ENCODE measurements at regions not wholly inside any gene's neighbourhood (a gene's known extent, or its start where the extent isn't known, plus 50 kb on each side); places are given as distances from the start of the nearest gene placed in this dataset.

DNA sequence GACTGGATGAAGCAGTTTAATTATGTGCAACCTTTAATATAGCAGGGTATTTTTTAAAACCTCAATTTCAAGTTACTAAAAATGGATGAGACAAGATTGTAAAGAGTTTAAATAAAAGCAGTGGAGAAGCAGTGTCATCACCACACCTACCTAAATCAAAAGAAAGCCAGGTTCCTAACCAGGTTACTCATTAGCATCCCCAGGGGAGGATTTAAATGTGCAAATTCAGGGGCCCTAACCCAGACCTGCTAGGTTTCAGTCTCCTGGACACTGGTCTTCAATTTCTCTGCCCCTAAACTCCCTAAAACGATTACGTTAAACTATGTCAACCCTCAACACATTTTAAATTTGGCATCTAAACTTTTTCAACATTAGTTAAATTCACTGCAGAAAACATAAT lies 116.9 kb upstream of the KLF3 start:
- no peak overlapping the region for H3K4ac ChIP-seq (ENCODE audit: low read depth, low read length)
- 100% methylated on average over 2 of the region's 2 CpGs for WGBS (ENCODE audit: extremely low coverage, insufficient coverage, insufficient read length)
- no peaks in the 10 kb centered on the region for H3K27me3 ChIP-seq (ENCODE audit: insufficient read depth, low read length)
- H3K36me3 ChIP-seq (ENCODE audit: control insufficient read depth in 1 of 2, insufficient read depth in 2 of 2, low read length in 2 of 2), result no peaks in the 10 kb centered on the region
- no peak overlapping the region for H3K14ac ChIP-seq (ENCODE audit: low read length)
- H3K23ac ChIP-seq (ENCODE audit: low read length), result no peak overlapping the region
- no peak overlapping the region for H2BK12ac ChIP-seq (ENCODE audit: low read length)
- no peak overlapping the region for H4K12ac ChIP-seq (ENCODE audit: low read depth, low read length)
- H3K79me1 ChIP-seq (ENCODE audit: low read length), result no peaks in the 10 kb centered on the region
- no peak overlapping the region for H3K4me3 ChIP-seq (ENCODE audit: low read depth, low read length)
- no peak overlapping the region for H2BK5ac ChIP-seq (ENCODE audit: low read depth, low read length, poor library complexity)
- H3K9ac ChIP-seq (ENCODE audit: low read length), result no peak overlapping the region
- no peak overlapping the region for H4K91ac ChIP-seq (ENCODE audit: low read depth, low read length)
- H2AK5ac ChIP-seq (ENCODE audit: low read length), result no peak overlapping the region
- H3K4me2 ChIP-seq (ENCODE audit: low read length), result no peak overlapping the region
- no peak overlapping the region for H3K27ac ChIP-seq (ENCODE audit: low read depth, low read length)
- DNase-seq, result no peak
- H3K18ac ChIP-seq (ENCODE audit: low read length), result no peak overlapping the region
- H3K79me2 ChIP-seq (ENCODE audit: control insufficient read depth, insufficient read depth, low read length, poor library complexity), result no peaks in the 10 kb centered on the region
- H3K4me1 ChIP-seq (ENCODE audit: control insufficient read depth in 1 of 2, insufficient read depth in 2 of 2, low read length in 2 of 2), result no peaks in the 10 kb centered on the region
- no peak overlapping the region for H2AFZ ChIP-seq (ENCODE audit: insufficient read depth, low read length, poor library complexity)
- no peak overlapping the region for H2BK120ac ChIP-seq (ENCODE audit: insufficient read depth, low read length, poor library complexity)
- no peak overlapping the region for H4K8ac ChIP-seq (ENCODE audit: low read depth, low read length)
- peaks cover 2% of the 10 kb centered on the region for H3K9me3 ChIP-seq (ENCODE audit: insufficient read depth, low read depth, low read length)

DNA sequence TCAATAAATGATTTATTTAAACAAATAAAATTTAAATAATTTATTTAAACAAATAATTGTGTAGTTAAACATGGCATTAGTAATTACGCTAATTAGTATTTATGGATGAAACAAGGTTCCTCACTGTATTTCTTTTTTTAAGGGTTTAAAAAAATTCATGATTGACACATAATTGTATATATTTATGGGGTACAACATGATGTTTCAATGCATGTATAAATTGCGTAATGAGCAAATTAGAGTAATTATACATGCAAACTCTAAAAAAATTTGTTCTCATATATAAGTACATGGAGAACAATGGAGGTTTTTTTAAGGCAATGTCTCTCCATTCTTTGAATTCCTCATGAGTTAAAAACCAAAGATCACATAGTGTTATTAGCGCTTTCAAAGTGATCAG lies 115.7 kb upstream of the KLF3 start:
- Histone ChIP-seq H2AFZ (ENCODE audit: insufficient read depth, low read length, poor library complexity) (no peak overlapping the region), H4K8ac (ENCODE audit: low read depth, low read length) (no peak overlapping the region), H3K27ac (ENCODE audit: low read depth, low read length) (no peak overlapping the region), H3K23ac (ENCODE audit: low read length) (no peak overlapping the region), H3K36me3 (ENCODE audit: control insufficient read depth in 1 of 2, insufficient read depth in 2 of 2, low read length in 2 of 2) (no peaks in the 10 kb centered on the region), H3K4me3 (ENCODE audit: low read depth, low read length) (no peak overlapping the region), H2AK5ac (ENCODE audit: low read length) (no peak overlapping the region), H3K4me1 (ENCODE audit: control insufficient read depth in 1 of 2, insufficient read depth in 2 of 2, low read length in 2 of 2) (no peaks in the 10 kb centered on the region), H3K18ac (ENCODE audit: low read length) (no peak overlapping the region), H3K9ac (ENCODE audit: low read length) (no peak overlapping the region), H2BK12ac (ENCODE audit: low read length) (no peak overlapping the region), H3K79me1 (ENCODE audit: low read length) (no peaks in the 10 kb centered on the region), H4K12ac (ENCODE audit: low read depth, low read length) (no peak overlapping the region), H2BK5ac (ENCODE audit: low read depth, low read length, poor library complexity) (no peak overlapping the region), H3K9me3 (ENCODE audit: insufficient read depth, low read depth, low read length) (peaks cover 2% of the 10 kb centered on the region), H3K14ac (ENCODE audit: low read length) (no peak overlapping the region), H3K4ac (ENCODE audit: low read depth, low read length) (no peak overlapping the region), H3K79me2 (ENCODE audit: control insufficient read depth, insufficient read depth, low read length, poor library complexity) (no peaks in the 10 kb centered on the region), H3K4me2 (ENCODE audit: low read length) (no peak overlapping the region), H3K27me3 (ENCODE audit: insufficient read depth, low read length) (no peaks in the 10 kb centered on the region), H4K91ac (ENCODE audit: low read depth, low read length) (no peak overlapping the region), H2BK120ac (ENCODE audit: insufficient read depth, low read length, poor library complexity) (no peak overlapping the region)
- WGBS (ENCODE audit: extremely low coverage, insufficient coverage, insufficient read length), result no CpG with 5 or more reads among the region's 3 CpGs
- DNase-seq, result no peak

DNA sequence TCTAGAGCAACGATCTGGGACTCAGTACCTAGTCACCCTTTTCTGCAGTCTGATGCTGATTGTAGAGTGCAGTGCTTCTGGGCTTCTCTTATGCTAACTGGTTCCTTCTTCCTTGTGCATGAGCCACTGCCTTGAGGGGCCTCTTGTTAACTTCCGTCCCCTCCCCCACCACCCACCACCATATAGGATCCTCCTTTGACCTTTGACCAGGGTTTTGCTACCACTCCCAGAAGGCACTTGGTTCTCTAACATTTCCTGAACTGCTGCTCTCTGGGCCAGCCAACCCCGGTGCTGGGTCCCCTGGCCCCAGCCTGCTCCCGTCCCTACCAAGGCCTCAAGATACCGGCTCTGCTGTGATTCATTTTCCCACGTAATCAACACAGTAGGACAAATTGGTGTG lies 104.6 kb upstream of the KLF3 start:
- Histone ChIP-seq H2BK5ac (ENCODE audit: low read depth, low read length, poor library complexity) (no peak overlapping the region), H3K36me3 (ENCODE audit: control insufficient read depth in 1 of 2, insufficient read depth in 2 of 2, low read length in 2 of 2) (no peaks in the 10 kb centered on the region), H2AFZ (ENCODE audit: insufficient read depth, low read length, poor library complexity) (no peak overlapping the region), H3K18ac (ENCODE audit: low read length) (no peak overlapping the region), H3K9ac (ENCODE audit: low read length) (no peak overlapping the region), H2AK5ac (ENCODE audit: low read length) (no peak overlapping the region), H2BK120ac (ENCODE audit: insufficient read depth, low read length, poor library complexity) (no peak overlapping the region), H3K79me1 (ENCODE audit: low read length) (no peaks in the 10 kb centered on the region), H3K23ac (ENCODE audit: low read length) (no peak overlapping the region), H3K27me3 (ENCODE audit: insufficient read depth, low read length) (no peaks in the 10 kb centered on the region), H3K4me2 (ENCODE audit: low read length) (no peak overlapping the region), H4K8ac (ENCODE audit: low read depth, low read length) (no peak overlapping the region), H3K4me1 (ENCODE audit: control insufficient read depth in 1 of 2, insufficient read depth in 2 of 2, low read length in 2 of 2) (peaks cover 0 to 4% of the 10 kb centered on the region in 2 experiments), H3K79me2 (ENCODE audit: control insufficient read depth, insufficient read depth, low read length, poor library complexity) (no peaks in the 10 kb centered on the region), H3K27ac (ENCODE audit: low read depth, low read length) (no peak overlapping the region), H4K12ac (ENCODE audit: low read depth, low read length) (no peak overlapping the region), H3K4ac (ENCODE audit: low read depth, low read length) (no peak overlapping the region), H3K14ac (ENCODE audit: low read length) (no peak overlapping the region), H3K9me3 (ENCODE audit: insufficient read depth, low read depth, low read length) (no peaks in the 10 kb centered on the region), H2BK12ac (ENCODE audit: low read length) (no peak overlapping the region), H4K91ac (ENCODE audit: low read depth, low read length) (no peak overlapping the region), H3K4me3 (ENCODE audit: low read depth, low read length) (no peak overlapping the region)
- WGBS (ENCODE audit: extremely low coverage, insufficient coverage, insufficient read length), result no CpG with 5 or more reads among the region's 6 CpGs
- DNase-seq, result no peak

DNA sequence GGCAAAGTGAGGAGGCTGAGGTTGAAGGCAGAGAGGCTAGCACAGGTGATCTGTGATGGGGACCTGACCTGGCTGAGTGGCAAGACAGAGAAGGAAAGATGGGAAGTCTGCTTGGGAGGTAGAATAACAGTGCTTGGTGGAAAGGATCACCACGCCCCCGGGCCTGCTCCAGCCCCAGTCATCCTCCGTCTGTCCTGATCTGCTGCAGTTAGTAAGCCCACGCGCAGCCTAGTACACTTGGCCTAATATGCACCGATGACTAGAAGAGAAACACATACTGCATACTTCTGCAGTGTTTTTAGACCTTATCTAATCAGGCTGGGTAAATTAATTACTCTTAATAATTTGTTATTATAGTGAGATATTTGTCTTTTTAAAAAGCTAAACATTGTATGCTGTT lies 103.7 kb upstream of the KLF3 start:
- H3K18ac ChIP-seq (ENCODE audit: low read length), result no peak overlapping the region
- no peak overlapping the region for H4K8ac ChIP-seq (ENCODE audit: low read depth, low read length)
- no peak overlapping the region for H2BK120ac ChIP-seq (ENCODE audit: insufficient read depth, low read length, poor library complexity)
- no peak overlapping the region for H3K4me2 ChIP-seq (ENCODE audit: low read length)
- H2BK5ac ChIP-seq (ENCODE audit: low read depth, low read length, poor library complexity), result no peak overlapping the region
- no peaks in the 10 kb centered on the region for H3K36me3 ChIP-seq (ENCODE audit: control insufficient read depth in 1 of 2, insufficient read depth in 2 of 2, low read length in 2 of 2)
- H3K4ac ChIP-seq (ENCODE audit: low read depth, low read length), result no peak overlapping the region
- H3K23ac ChIP-seq (ENCODE audit: low read length), result no peak overlapping the region
- H2AK5ac ChIP-seq (ENCODE audit: low read length), result no peak overlapping the region
- no peak overlapping the region for H4K91ac ChIP-seq (ENCODE audit: low read depth, low read length)
- H2BK12ac ChIP-seq (ENCODE audit: low read length), result no peak overlapping the region
- no peak overlapping the region for H3K27ac ChIP-seq (ENCODE audit: low read depth, low read length)
- H3K4me3 ChIP-seq (ENCODE audit: low read depth, low read length), result no peak overlapping the region
- H3K9ac ChIP-seq (ENCODE audit: low read length), result no peak overlapping the region
- H3K4me1 ChIP-seq (ENCODE audit: control insufficient read depth in 1 of 2, insufficient read depth in 2 of 2, low read length in 2 of 2), result peaks cover 0 to 4% of the 10 kb centered on the region in 2 experiments
- no peaks in the 10 kb centered on the region for H3K27me3 ChIP-seq (ENCODE audit: insufficient read depth, low read length)
- H3K79me1 ChIP-seq (ENCODE audit: low read length), result no peaks in the 10 kb centered on the region
- H2AFZ ChIP-seq (ENCODE audit: insufficient read depth, low read length, poor library complexity), result no peak overlapping the region
- no peaks in the 10 kb centered on the region for H3K79me2 ChIP-seq (ENCODE audit: control insufficient read depth, insufficient read depth, low read length, poor library complexity)
- H3K9me3 ChIP-seq (ENCODE audit: insufficient read depth, low read depth, low read length), result no peaks in the 10 kb centered on the region
- no peak overlapping the region for H3K14ac ChIP-seq (ENCODE audit: low read length)
- DNase-seq, result no peak
- WGBS (ENCODE audit: extremely low coverage, insufficient coverage, insufficient read length), result no CpG with 5 or more reads among the region's 6 CpGs
- H4K12ac ChIP-seq (ENCODE audit: low read depth, low read length), result no peak overlapping the region
